VCaP (cell line): ENCODE measurements at regions not wholly inside any gene's neighbourhood (a gene's known extent, or its start where the extent isn't known, plus 50 kb on each side); places are given as distances from the start of the nearest gene placed in this dataset.

ENCODE experiments used
- H3K27ac ChIP-seq: fragments of 450-650 bp; 2 replicates; pipeline ENCODE4 v1.5.1; 2017
- CTCF ChIP-seq: fragments of 450-650 bp; conservative IDR thresholded peaks from 2 replicates; pipeline ENCODE4 v1.5.1; 2017; ENCODE audit warnings: mild to moderate bottlenecking, moderate library complexity

DNA sequence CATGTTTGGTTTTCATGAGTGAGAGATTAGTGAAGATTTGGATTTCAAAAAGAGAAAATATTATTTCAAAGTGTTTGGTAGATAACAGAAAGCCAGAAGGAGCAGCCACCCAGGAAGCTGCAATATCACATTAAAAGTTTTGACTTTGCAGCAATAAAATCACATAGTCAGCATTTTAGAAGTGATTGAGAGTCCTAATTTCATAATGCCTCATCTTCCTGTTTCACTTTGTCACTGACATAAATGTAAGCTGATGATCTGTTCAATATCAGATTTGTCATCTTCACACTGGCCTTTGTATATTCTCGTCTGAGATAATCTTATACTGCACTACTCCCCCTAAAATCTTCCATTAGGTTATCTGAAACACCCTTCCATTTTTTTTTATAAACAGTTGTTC lies 690.5 kb downstream of the ADCYAP1 start:
- no peak for TF ChIP-seq CTCF
- no peak overlapping the region for H3K27ac ChIP-seq

- H3K27ac ChIP-seq, result no peak overlapping the region
- TF ChIP-seq CTCF, result no peak
These were observed 694.5 kb downstream of the ADCYAP1 start for GRCh38 chr18:1599196-1599595.

DNA sequence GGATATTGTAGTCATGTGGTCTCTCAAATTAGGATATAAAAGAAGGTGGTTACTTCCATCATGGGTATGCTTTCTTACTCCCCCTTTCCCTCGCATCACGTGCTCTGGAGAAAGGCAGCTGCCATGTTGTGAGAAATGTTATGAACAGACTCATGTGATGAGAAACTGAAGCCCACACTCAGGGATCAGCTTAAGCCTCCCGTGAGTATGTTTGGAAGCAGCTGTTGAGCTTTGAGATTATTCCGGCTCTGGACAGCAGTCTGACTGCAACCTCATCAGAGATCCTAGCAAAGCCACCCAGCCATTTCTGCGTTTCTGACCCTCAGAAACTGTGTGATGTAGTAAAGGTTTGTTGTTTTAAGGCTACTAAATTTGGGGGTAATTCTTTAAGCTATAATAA lies 700.1 kb downstream of the ADCYAP1 start:
- TF ChIP-seq CTCF, result no peak
- H3K27ac ChIP-seq, result no peak overlapping the region

DNA sequence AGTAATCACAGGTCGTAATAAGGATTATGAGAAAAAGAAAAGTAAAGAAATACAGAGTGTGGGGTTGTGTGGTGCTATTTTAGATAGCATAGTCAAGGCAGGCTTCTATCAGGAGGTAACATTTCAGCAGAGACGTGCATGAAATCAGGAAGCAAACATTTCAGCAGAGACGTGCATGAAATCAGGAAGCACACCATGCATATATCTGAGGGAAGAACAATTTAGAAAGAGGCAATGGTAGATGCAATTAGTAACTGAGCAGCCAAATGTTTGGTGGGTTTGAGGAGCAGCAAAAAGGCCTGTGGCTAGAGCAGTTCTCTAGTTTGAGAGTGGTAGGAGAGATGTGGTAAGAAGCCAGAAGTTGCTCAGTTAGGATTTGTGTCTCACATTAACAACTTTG lies 713.7 kb downstream of the ADCYAP1 start:
- no peak for TF ChIP-seq CTCF

DNA sequence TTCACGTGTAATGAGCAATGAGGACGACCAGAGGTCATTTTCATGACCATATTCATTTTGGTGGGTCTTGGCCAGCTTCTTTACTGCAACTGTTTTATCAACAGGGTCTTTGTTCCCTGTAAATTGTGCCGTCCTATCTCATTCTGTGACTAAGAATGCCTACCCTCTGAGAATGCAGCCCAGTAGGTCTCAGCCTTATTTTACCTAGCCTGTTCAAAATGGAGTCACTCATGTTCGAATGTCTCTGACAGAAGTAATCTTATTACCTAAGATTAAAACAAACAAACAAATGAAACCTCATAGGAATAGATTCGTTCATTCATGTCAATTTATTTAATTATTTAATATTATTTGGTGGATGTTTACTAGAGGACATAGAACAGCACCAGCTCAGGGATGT lies 714.8 kb downstream of the ADCYAP1 start:
- no peak for TF ChIP-seq CTCF
- H3K27ac ChIP-seq, result no peak overlapping the region

More for the DNA sequence above, 713.7 kb downstream of the ADCYAP1 start:
- H3K27ac ChIP-seq, result no peak overlapping the region

- TF ChIP-seq CTCF, result no peak
- no peak overlapping the region for H3K27ac ChIP-seq
These were observed 719.9 kb downstream of the ADCYAP1 start for GRCh38 chr18:1624612-1625011.

- no peak overlapping the region for H3K27ac ChIP-seq
- no peak for TF ChIP-seq CTCF
These were observed 722.8 kb downstream of the ADCYAP1 start for GRCh38 chr18:1627494-1627893.

DNA sequence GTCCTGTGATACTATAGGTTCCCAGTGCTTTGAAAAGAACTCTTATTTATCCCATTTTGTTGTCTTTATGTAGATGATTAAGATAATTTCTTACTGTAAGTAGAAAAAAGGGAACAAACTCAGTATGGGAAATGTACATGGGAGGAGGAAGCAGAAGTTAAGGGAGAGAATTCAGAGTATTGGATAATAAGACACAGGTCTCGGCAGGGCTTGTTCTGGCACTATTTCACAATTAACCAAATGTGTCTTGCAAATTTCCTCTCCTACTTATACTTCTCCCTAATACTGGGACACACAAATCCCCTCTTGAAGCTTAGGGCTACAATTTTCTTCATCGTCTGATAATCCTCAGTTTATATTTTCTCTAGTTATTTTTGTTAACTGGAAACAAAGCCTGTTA lies 744.0 kb downstream of the ADCYAP1 start:
- no peak for TF ChIP-seq CTCF
- H3K27ac ChIP-seq, result no peak overlapping the region
